Mesenchymal stem cell (in vitro differentiated cells and primary cell): ENCODE measurements at regions not wholly inside any gene's neighbourhood (a gene's known extent, or its start where the extent isn't known, plus 50 kb on each side); places are given as distances from the start of the nearest gene placed in this dataset.
"Not testable (repeated sequence)": the region's sequence is repeated elsewhere in the genome, so short reads cannot be mapped to it uniquely, and the experiment has no call there.

Experiments
- DNase-seq: peaks from one replicate; pipeline ENCODE4 v3.0.0-alpha.2; 2013
- H2AFZ ChIP-seq: one replicate; pipeline ENCODE4 v1.6.1; 2013; ENCODE audit warnings: low read depth, mild to moderate bottlenecking, control low read depth, inconsistent platforms, low read length, moderate library complexity
- H2AK5ac ChIP-seq: 2 replicates; pipeline ENCODE4 v1.6.1; 2013; ENCODE audit warnings: low read length, moderate library complexity, mild to moderate bottlenecking, inconsistent platforms; ENCODE audit not compliant: severe bottlenecking
- H2BK120ac ChIP-seq: one replicate; pipeline ENCODE4 v1.6.1; 2013; ENCODE audit warnings: low read depth, mild to moderate bottlenecking, inconsistent platforms, low read length, moderate library complexity
- H2BK12ac ChIP-seq, 2 experiments: one replicate each; pipeline ENCODE4 v1.6.1; 2013; ENCODE audit warnings: inconsistent platforms in 2 of 2, low read length in 2 of 2, mild to moderate bottlenecking in 2 of 2, moderate library complexity in 2 of 2, control low read depth in 1 of 2
- H2BK15ac ChIP-seq: one replicate; pipeline ENCODE4 v1.6.1; 2013; ENCODE audit warnings: mild to moderate bottlenecking, low read depth, inconsistent platforms; ENCODE audit not compliant: poor library complexity, severe bottlenecking
- H2BK5ac ChIP-seq: 2 replicates; pipeline ENCODE4 v1.6.1; 2013; ENCODE audit warnings: low read depth, mild to moderate bottlenecking, low read length, control low read depth, inconsistent platforms; ENCODE audit not compliant: poor library complexity, severe bottlenecking
- H3K14ac ChIP-seq, 2 experiments: one replicate each; pipeline ENCODE4 v1.6.1; 2013; ENCODE audit warnings: inconsistent platforms in 2 of 2, low read length in 2 of 2, control low read depth in 1 of 2, mild to moderate bottlenecking in 1 of 2, moderate library complexity in 1 of 2
- H3K18ac ChIP-seq, 2 experiments: one replicate each; pipeline ENCODE4 v1.6.1; 2013; ENCODE audit warnings: inconsistent platforms in 2 of 2, low read length in 2 of 2, control low read depth in 1 of 2, low read depth in 1 of 2, mild to moderate bottlenecking in 1 of 2
- H3K23ac ChIP-seq, 2 experiments: one replicate each; pipeline ENCODE4 v1.6.1; 2013; ENCODE audit warnings: inconsistent platforms in 2 of 2, low read length in 2 of 2, mild to moderate bottlenecking in 2 of 2, moderate library complexity in 2 of 2, control low read depth in 1 of 2
- H3K27ac ChIP-seq: 2 replicates; pipeline ENCODE4 v1.5.1; 2013; ENCODE audit warnings: mild to moderate bottlenecking, moderate library complexity, low read length, control low read depth, inconsistent platforms; ENCODE audit not compliant: poor library complexity, severe bottlenecking
- H3K27me3 ChIP-seq, 2 experiments: 2 replicates each; pipeline versions ENCODE4 v1.6.1 to v1.7.0; 2013; ENCODE audit warnings: low read length in 2 of 2, mild to moderate bottlenecking in 2 of 2, moderate library complexity in 2 of 2, control low read depth in 1 of 2, inconsistent platforms in 1 of 2; ENCODE audit not compliant: control insufficient read depth in 1 of 2, insufficient read depth in 1 of 2
- H3K36me3 ChIP-seq, 2 experiments: 2 replicates each; pipeline versions ENCODE4 v1.6.1 to v1.7.0; 2013; ENCODE audit warnings: low read length in 2 of 2, control low read depth in 1 of 2, inconsistent platforms in 1 of 2, low read depth in 1 of 2, mild to moderate bottlenecking in 1 of 2; ENCODE audit not compliant: insufficient read depth in 2 of 2, control insufficient read depth in 1 of 2
- H3K4ac ChIP-seq, 2 experiments: one replicate each; pipeline ENCODE4 v1.6.1; 2013; ENCODE audit warnings: inconsistent platforms in 2 of 2, low read length in 2 of 2, mild to moderate bottlenecking in 2 of 2, moderate library complexity in 2 of 2, control low read depth in 1 of 2, low read depth in 1 of 2
- H3K4me1 ChIP-seq: 2 replicates; pipeline ENCODE4 v1.6.1; 2013; ENCODE audit warnings: low read depth, low read length, control low read depth; ENCODE audit not compliant: control insufficient read depth, insufficient read depth
- H3K4me2 ChIP-seq: 2 replicates; pipeline ENCODE4 v1.6.1; 2013; ENCODE audit warnings: low read length, mild to moderate bottlenecking, inconsistent platforms; ENCODE audit not compliant: poor library complexity, severe bottlenecking
- H3K4me3 ChIP-seq, 2 experiments: 2 replicates each; pipeline versions ENCODE4 v1.5.1 to v1.7.0; 2013; ENCODE audit warnings: low read length in 2 of 2, mild to moderate bottlenecking in 2 of 2, control low read depth in 1 of 2, low read depth in 1 of 2; ENCODE audit not compliant: insufficient read depth in 1 of 2
- H3K79me1 ChIP-seq: replicated peaks from 2 replicates; pipeline ENCODE4 v1.6.1; 2013; ENCODE audit warnings: mild to moderate bottlenecking, control low read depth, low read length, inconsistent platforms; ENCODE audit not compliant: poor library complexity, severe bottlenecking
- H3K9ac ChIP-seq: 2 replicates; pipeline ENCODE4 v1.7.0; 2013; ENCODE audit warnings: mild to moderate bottlenecking, low read length, moderate library complexity
- H3K9me3 ChIP-seq: 2 replicates; pipeline ENCODE4 v1.7.0; 2013; ENCODE audit warnings: mild to moderate bottlenecking, low read length; ENCODE audit not compliant: control insufficient read depth
- H4K8ac ChIP-seq: one replicate; pipeline ENCODE4 v1.6.1; 2013; ENCODE audit warnings: inconsistent platforms, mild to moderate bottlenecking, low read length, moderate library complexity
- H4K91ac ChIP-seq: one replicate; pipeline ENCODE4 v1.6.1; 2013; ENCODE audit warnings: mild to moderate bottlenecking, low read length, inconsistent platforms
- WGBS: methylation state at CpG from one replicate; pipeline ENCODE4 v1.1.7; 2013; ENCODE audit warnings: mixed read lengths; 5-methylcytosine and 5-hydroxymethylcytosine counted together

DNA sequence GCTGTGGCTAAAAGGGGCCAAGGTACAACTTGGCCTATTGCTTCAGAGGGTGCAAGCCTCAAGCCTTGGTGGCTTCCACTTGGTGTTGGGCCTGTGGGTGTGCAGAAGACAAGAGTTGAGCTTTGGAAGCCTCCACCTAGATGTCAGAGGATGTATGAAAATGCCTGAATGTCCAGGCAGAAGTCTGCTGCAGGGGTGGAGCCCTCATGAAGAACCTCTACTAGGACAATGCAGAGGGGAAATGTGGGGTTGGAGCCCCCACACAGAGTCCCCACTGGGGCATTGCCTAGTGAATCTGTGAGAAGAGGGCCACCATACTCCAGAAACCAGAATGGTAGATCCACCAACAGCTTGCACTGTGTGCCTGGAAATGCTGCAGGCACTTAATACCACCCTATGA is 332.1 kb upstream of the SASH1 start:
- not testable (repeated sequence) for H2BK15ac ChIP-seq, H3K18ac ChIP-seq, H3K23ac ChIP-seq, H4K8ac ChIP-seq, H3K4me3 ChIP-seq, H2BK12ac ChIP-seq, H2AK5ac ChIP-seq, H3K27me3 ChIP-seq, H3K27ac ChIP-seq, H3K9ac ChIP-seq, H3K4me1 ChIP-seq, H3K4me2 ChIP-seq, H2BK120ac ChIP-seq, H3K36me3 ChIP-seq, H3K79me1 ChIP-seq, H3K4ac ChIP-seq, H3K14ac ChIP-seq, H4K91ac ChIP-seq, H2AFZ ChIP-seq, H2BK5ac ChIP-seq, DNase-seq
- peaks cover 12% of the 10 kb centered on the region for H3K9me3 ChIP-seq

GRCh38 chr6:148016013-148016412 is 326.6 kb upstream of the SASH1 start:
- H4K91ac ChIP-seq = no peak overlapping the region

DNA sequence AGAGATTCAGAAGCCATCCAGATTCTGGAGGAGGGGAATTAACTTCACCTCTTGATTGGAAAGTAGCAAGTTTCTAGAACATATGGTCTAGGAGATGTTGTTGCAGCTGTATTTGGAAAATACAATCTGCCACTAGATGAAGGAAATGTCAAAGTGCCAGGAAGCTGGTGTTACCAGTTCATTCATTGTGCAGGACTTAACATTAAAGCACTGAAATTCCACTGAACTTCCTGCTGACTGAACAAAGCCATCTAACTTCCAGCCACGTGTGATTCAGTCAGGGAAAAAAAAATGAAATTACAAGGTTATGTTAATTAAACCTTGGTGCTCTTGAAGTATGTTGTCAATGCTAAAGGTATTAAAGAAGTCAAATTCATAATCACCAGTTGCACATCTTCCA is 321.5 kb upstream of the SASH1 start:
- DNase-seq = no peak
- H3K9me3 ChIP-seq = peaks cover 16% of the 10 kb centered on the region
- no peak overlapping the region for H2AFZ ChIP-seq
- H3K4me3 ChIP-seq = no peak overlapping the region
- no peak overlapping the region for H3K23ac ChIP-seq
- no peak overlapping the region for H2BK5ac ChIP-seq
- no peak overlapping the region for H3K14ac ChIP-seq
- no peak overlapping the region for H3K4ac ChIP-seq
- H3K36me3 ChIP-seq = no peaks in the 10 kb centered on the region
- no peak overlapping the region for H2BK12ac ChIP-seq
- H3K9ac ChIP-seq = no peak overlapping the region
- no peak overlapping the region for H3K4me2 ChIP-seq
- no peak overlapping the region for H3K18ac ChIP-seq
- no peaks in the 10 kb centered on the region for H3K79me1 ChIP-seq
- H3K27ac ChIP-seq = no peak overlapping the region
- no CpG with 5 or more reads among the region's 1 CpG for WGBS
- H2AK5ac ChIP-seq = no peak overlapping the region
- no peaks in the 10 kb centered on the region for H3K4me1 ChIP-seq
- no peak overlapping the region for H4K8ac ChIP-seq
- H2BK15ac ChIP-seq = no peak overlapping the region
- H2BK120ac ChIP-seq = no peak overlapping the region
- H3K27me3 ChIP-seq = no peaks in the 10 kb centered on the region
- H4K91ac ChIP-seq = no peak overlapping the region

More at GRCh38 chr6:148016013-148016412, 326.6 kb upstream of the SASH1 start:
- 67% methylated on average over 1 of the region's 1 CpG for WGBS
- Histone ChIP-seq H3K27me3 (no peaks in the 10 kb centered on the region), H3K18ac (no peak overlapping the region), H3K14ac (no peak overlapping the region), H2AK5ac (no peak overlapping the region), H3K79me1 (no peaks in the 10 kb centered on the region), H3K36me3 (no peaks in the 10 kb centered on the region), H2BK12ac (no peak overlapping the region), H2BK120ac (no peak overlapping the region), H2BK5ac (no peak overlapping the region), H2BK15ac (no peak overlapping the region), H3K4me1 (no peaks in the 10 kb centered on the region), H3K27ac (no peak overlapping the region), H4K8ac (no peak overlapping the region), H3K4me2 (no peak overlapping the region), H3K9ac (no peak overlapping the region), H3K4ac (no peak overlapping the region), H3K9me3 (peaks cover 22% of the 10 kb centered on the region), H3K4me3 (no peak overlapping the region), H2AFZ (no peak overlapping the region), H3K23ac (no peak overlapping the region)
- DNase-seq = no peak

GRCh38 chr6:148021699-148022098 is 320.9 kb upstream of the SASH1 start:
- Histone ChIP-seq H4K91ac (no peak overlapping the region), H3K4me1 (no peaks in the 10 kb centered on the region), H3K27ac (no peak overlapping the region), H3K14ac (no peak overlapping the region), H3K27me3 (no peaks in the 10 kb centered on the region), H3K18ac (no peak overlapping the region), H3K4ac (no peak overlapping the region), H3K9me3 (peaks cover 13% of the 10 kb centered on the region), H2BK120ac (no peak overlapping the region), H3K36me3 (no peaks in the 10 kb centered on the region), H3K4me3 (no peak overlapping the region), H2AK5ac (no peak overlapping the region), H2BK5ac (no peak overlapping the region), H2BK15ac (no peak overlapping the region), H4K8ac (peak overlapping the region; percentile 30), H3K4me2 (no peak overlapping the region), H3K79me1 (no peaks in the 10 kb centered on the region), H3K9ac (no peak overlapping the region), H2BK12ac (no peak overlapping the region), H3K23ac (no peak overlapping the region), H2AFZ (no peak overlapping the region)
- DNase-seq = no peak
- WGBS = 77% methylated on average over 5 of the region's 5 CpGs
